ENCODE measurements at regions not wholly inside any gene's neighbourhood (a gene's known extent, or its start where the extent isn't known, plus 50 kb on each side); places are given as distances from the start of the nearest gene placed in this dataset.

GRCh38 chr6:113170454-113170853 lies 686.7 kb upstream of the MARCKS start:
- no peak for DNase-seq (ENCODE audit: low spot score)
- ATAC-seq = no peak
- intact Hi-C loops (cut with DNase I) = no loop called here

DNA sequence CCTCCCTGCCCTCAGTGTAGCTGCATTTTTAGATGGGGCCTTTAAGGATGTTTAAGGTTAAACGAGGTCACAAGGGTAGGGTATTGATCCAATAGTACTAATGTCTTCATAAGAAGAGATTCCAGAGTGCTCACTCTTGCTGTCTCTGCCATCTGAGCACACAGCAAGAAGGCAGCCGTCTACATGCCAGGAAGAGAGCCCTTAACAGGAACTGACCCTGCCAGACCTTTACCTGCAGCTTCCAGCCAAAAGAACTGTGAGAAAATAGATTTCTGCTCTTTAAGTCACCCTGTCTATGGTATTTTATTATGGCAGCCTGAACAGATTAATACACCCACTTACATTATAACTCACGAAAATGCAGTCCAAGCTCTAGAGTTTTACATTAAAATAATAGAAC lies 685.3 kb upstream of the MARCKS start:
- intact Hi-C loops (cut with DNase I) = no loop called here
- DNase-seq (ENCODE audit: low spot score) (no peak), ATAC-seq (no peak)

DNA sequence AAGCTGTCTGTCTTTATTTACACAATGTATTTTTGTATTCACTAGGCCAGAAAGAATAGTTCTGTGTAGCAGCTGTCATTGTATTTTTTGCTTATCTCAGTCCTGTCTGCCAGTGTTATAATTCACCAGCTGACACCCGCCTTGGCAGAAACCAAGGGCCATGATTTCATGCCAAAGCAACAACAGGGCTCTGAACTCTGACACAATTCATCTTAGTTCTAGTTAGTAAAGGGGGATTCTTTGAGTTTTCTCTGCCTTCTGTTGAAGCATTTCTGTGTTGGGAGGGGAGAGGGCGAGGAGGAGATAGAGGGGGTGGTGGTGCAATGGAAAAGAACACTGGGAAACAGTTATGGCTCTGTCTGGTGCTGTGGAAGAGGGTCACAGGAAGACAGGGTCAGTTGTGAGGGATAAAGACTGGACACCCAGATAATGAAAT lies 684.6 kb upstream of the MARCKS start:
- intact Hi-C loops (cut with DNase I) = no loop called here
- peak; percentile 80 for ATAC-seq
- DNase-seq (ENCODE audit: low spot score) = no peak

DNA sequence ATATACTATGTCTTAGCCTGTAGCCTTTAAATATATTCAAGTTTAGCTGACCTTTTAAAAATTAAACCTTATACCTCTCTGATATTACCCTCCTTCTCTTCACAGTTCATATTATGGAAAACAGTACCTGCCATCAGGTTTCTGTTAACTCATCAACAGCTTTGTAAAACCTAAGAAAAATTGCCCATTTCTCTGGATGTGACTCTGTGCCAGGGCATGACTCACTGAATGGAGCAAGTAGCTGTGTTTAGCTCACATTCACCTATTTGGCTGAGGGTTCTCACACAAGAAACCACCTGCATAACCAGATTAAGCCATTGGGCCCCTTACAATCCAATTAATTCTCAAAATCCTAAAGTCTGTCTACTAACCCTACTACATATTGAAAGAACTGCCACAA lies 678.8 kb upstream of the MARCKS start:
- no peak for ATAC-seq
- DNase-seq (ENCODE audit: low spot score) = no peak
- intact Hi-C loops (cut with DNase I) = loop anchor here (2.0 kb wide), 1 partner anchor 78 kb away; no protein-coding TSS in a partner anchor

GRCh38 chr6:113181164-113181563 lies 676.0 kb upstream of the MARCKS start:
- DNase-seq (ENCODE audit: low spot score) = no peak
- ATAC-seq = no peak
- intact Hi-C loops (cut with DNase I) = no loop called here

DNA sequence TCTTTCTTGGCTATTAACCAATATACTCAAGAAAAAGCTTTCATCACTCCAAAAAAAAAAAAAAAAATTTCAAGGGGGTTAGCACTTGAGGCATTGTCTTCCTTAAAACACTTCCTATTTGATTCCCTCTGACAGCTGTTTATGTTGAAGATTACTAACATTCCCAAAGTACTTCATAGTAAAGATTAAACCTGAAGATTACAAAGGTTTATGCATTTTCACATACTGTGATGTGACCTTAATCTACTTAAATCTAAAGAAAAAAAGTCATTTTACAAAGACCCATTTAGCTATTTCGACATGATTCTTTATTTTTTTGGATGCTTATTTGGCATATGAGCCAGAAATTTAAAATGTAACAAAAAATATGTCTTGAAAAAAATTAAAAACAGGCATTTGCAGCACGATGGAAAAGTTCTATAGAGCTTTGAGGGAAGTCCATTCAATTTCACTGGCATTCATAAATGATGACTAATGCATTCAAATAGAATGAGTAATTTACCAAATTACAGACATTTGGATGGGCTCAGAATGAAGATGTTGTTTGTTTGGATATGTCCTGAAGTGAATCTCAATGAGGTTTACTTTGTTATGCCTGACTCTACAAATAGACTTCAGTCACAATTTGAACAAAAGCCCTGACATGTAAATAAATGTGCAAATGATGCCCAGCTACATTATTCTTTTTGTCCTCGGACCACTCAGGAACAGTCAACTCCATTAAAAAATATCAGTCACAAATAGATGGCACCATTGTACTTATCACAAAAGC lies 674.6 kb upstream of the MARCKS start:
- intact Hi-C loops (cut with DNase I) = no loop called here
- DNase-seq (ENCODE audit: low spot score) (no peak), ATAC-seq (no peak)

- intact Hi-C loops (cut with DNase I) = no loop called here
- DNase-seq (ENCODE audit: low spot score) (no peak), ATAC-seq (no peak)
Observed at GRCh38 chr6:113184291-113184690, 672.9 kb upstream of the MARCKS start.

- intact Hi-C loops (cut with DNase I) = no loop called here
- peak; percentile 43 for ATAC-seq
- no peak for DNase-seq (ENCODE audit: low spot score)
Observed at GRCh38 chr6:113184736-113185135, 672.4 kb upstream of the MARCKS start.

- intact Hi-C loops (cut with DNase I) = no loop called here
- ATAC-seq (peak; percentile 63), DNase-seq (ENCODE audit: low spot score) (no peak)
Observed at GRCh38 chr6:113185299-113185698, 671.8 kb upstream of the MARCKS start.

GRCh38 chr6:113187661-113188060 lies 669.5 kb upstream of the MARCKS start:
- intact Hi-C loops (cut with DNase I) = no loop called here
- DNase-seq (ENCODE audit: low spot score) = no peak
- ATAC-seq = peak; percentile 58

DNA sequence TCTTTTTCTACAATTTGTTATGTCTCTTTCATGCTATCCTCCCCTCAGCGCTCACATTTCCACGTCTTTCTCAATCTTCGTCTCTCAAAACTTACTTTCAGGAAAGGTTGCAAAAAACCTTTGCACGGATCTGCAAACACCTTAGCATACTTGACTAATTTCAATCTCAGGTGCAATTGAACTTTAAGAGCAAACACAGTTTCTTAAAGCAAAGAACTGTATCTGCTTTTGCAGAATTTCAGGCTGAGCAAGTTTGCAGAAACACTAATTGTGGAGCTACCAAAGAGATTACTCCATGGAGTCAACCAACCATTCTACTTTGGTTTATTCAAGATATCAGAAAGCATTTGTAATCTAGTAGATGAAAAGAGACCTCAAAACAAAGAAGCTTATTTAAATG lies 668.2 kb upstream of the MARCKS start:
- ATAC-seq (no peak), DNase-seq (ENCODE audit: low spot score) (no peak)
- intact Hi-C loops (cut with DNase I) = no loop called here

GRCh38 chr6:113190170-113190569 lies 667.0 kb upstream of the MARCKS start:
- DNase-seq (ENCODE audit: low spot score) (no peak), ATAC-seq (no peak)
- intact Hi-C loops (cut with DNase I) = no loop called here

DNA sequence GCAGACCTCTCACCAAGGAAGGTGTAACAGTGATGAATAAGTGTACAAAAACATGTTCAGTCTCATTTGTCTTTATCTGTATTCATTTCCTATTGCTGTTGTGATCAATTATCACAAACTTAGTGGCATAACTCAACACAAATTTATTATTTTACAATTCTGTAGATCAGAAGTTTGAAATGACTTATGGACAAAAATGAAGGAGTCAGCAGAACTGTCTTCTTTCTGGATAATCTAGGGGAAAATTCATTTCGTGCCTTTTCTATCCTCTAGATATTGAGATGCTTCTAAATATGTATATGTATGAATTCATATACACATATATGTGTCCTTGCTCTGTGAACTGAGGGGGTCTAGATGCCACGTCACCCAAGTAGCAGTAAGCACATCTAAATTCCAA lies 663.1 kb upstream of the MARCKS start:
- DNase-seq (ENCODE audit: low spot score) (no peak), ATAC-seq (no peak)
- intact Hi-C loops (cut with DNase I) = no loop called here

DNA sequence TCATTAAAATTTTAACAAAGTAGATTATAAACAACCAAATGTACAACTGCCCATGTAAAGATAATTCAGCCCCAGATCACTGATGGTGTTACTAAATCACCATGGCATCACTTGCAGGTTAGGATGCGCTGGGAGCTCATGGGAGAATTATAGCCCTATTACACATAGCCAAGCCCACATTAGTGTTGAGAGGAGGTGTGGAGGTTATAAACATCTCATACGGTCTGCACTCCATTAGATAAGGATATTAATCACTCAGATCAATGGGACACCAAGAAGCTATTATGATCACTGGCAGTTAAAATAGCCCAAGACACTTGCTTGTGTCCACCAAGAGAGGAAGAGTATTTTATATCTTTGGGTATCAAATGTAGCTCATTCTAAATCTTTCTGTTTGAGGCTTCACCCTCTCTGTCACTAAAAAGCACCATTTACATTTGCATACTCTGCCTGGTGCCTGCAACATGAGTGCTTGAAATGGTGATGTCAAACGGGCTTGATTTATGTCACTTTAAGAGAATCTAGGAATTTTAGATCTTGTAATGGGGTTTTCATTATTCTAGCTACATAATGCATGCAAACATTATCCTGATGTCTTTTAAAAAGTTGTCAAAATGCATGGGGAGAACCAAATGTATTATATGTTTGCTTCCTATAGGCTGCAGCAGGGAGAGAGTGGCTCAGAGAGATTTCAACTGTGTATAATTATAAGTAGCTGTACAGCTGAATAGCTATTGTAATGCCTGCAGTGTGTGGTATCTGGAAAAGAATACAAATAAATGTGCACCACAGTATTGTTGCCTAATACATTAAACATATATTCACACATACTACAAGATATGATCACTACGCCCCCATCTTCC lies 654.1 kb upstream of the MARCKS start:
- intact Hi-C loops (cut with DNase I) = no loop called here
- DNase-seq (ENCODE audit: low spot score) (no peak), ATAC-seq (no peak)

DNA sequence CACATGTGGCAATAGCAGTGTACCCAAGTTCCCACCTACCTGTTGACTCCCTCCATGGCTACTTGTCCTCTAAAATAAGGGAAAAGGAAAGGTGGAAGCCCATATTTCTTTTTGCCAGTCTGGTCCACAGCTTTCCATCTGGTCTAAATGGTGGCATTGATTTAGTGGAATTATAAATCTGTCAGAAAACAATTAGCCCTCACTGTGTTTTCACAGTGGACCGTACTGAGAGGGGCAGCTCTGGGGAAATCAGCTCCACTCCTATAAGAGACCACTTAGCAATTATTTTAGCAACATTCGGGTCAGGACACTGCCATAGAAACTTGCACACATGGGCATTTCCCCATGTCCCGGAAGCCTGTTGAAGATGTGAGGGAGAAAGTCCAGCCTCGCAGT lies 653.4 kb upstream of the MARCKS start:
- DNase-seq (ENCODE audit: low spot score) (no peak), ATAC-seq (no peak)
- intact Hi-C loops (cut with DNase I) = no loop called here

- intact Hi-C loops (cut with DNase I) = no loop called here
- ATAC-seq (no peak), DNase-seq (ENCODE audit: low spot score) (no peak)
Observed at GRCh38 chr6:113205553-113205952, 651.6 kb upstream of the MARCKS start.

DNA sequence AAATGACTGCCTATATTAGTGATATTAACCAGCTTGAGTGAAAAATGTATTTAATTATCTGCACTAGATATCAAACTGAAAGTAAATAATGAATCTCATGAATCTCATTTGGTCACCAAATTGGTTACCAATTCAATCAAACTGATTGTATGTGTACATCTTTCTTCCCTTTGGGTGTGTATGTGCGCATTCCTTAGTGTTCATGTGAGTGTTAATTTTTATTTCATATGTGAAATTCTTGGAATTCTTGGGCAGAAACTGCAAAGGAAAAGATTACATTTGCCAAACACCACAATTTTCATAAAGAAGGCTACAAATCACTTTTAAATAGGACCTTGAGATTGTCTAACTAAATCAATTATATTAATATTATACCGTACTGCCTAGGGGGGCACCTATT lies 648.4 kb upstream of the MARCKS start:
- DNase-seq (ENCODE audit: low spot score) = no peak
- intact Hi-C loops (cut with DNase I) = no loop called here
- no peak for ATAC-seq

DNA sequence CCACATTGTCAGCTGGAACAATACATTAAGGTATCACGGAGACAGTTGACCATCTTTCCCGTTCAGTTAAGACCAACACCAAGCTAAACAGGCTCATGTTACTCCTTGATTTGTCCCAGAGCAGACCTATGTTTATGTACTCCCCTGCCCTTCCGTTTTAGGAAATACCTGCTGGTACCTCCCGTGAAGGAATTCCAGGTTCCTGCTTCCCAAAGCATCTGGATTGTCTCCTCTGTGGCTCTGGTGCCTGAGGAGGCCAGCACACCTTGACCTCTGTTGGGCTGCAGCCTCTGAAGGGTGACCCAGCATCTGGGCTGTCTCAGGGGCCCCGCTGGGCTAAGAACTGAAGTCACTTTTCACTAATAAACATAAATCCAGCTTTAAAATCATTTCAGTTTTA lies 647.8 kb upstream of the MARCKS start:
- DNase-seq (ENCODE audit: low spot score) = no peak
- intact Hi-C loops (cut with DNase I) = no loop called here
- no peak for ATAC-seq

DNA sequence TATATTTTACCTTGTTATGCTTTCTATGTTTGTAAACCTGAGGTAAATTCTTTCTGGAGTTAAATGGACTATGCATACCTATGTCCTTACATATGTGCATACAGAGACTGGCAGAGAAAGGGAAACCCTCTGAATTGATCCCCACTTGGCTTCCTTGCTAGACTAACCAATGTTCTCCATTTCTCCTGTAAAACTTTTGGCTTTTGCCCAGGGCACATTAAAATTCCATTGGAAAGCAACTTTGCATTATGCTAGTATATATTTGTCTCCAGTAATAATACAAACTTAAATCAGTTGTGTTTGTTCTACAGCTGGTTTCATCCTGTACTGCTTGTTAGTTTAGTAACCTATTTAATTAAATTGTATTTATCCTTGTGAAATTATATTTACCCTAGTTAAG lies 646.0 kb upstream of the MARCKS start:
- intact Hi-C loops (cut with DNase I) = no loop called here
- ATAC-seq = no peak
- DNase-seq (ENCODE audit: low spot score) = no peak

DNA sequence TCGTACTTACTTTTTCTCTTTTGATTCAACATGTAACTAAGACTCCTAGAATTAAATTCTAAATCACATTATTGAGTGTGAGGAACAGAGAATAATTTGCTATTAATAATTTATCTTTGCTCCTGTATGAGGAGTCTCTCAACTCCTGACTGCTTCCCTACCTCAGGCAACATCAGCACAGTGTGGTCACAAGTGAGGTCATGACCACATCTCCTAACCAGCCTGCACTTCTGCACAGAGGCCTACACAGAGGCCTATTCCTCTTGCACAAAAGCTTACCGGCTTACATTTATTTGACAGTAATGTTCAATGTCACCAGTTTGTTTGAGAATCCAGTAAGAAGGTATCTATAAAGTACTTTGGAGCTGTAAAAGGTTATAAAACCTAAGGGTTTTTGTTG lies 637.4 kb upstream of the MARCKS start:
- intact Hi-C loops (cut with DNase I) = no loop called here
- no peak for DNase-seq (ENCODE audit: low spot score)
- ATAC-seq = no peak
